ENCODE measurements at regions not wholly inside any gene's neighbourhood (a gene's known extent, or its start where the extent isn't known, plus 50 kb on each side); places are given as distances from the start of the nearest gene placed in this dataset.
"Not testable (repeated sequence)": the region's sequence is repeated elsewhere in the genome, so short reads cannot be mapped to it uniquely, and the experiment has no call there.

DNA sequence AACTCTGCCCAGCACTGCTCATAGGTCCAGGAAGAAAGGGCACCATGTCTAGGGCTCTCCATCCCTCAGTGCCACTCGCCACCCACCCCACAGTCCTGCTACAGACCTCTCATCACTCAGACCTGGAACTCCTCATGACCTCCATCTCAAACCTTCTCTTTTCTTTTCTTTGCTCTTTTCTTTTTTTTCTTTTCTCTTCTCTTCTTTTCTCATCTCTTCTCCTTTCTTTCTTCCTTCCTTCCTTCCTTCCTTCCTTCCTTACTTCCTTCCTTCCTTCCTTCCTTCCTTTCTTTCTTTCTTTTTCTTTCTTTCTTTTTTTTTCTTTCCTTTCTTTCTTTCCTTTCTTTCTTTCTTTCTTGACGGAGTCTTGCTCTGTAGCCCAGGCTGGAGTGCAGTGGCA, 122.2 kb downstream of the KLF6 start:
- no peak for FAIRE-seq
- no peak for DNase-seq (ENCODE audit: insufficient read length, low spot score)

DNA sequence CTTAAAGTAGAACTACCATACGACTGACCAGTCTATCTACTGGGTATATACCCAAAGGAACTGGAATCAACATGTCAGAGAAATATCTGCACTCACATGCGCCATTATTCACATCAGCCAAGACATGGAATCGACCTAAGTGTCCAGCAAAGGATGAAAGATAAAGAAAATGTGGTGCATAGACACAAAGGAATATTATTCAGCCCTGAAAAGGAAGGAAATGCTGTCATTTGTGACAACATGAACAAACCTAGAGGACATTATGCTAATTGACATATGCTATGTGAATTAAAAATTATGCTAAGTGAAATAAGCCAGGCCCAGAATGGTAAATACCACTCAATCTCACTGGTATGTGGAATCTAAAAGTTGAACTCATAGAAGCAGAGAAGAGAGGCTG, 123.7 kb downstream of the KLF6 start:
- FAIRE-seq (no peak), DNase-seq (ENCODE audit: insufficient read length, low spot score) (no peak)

DNA sequence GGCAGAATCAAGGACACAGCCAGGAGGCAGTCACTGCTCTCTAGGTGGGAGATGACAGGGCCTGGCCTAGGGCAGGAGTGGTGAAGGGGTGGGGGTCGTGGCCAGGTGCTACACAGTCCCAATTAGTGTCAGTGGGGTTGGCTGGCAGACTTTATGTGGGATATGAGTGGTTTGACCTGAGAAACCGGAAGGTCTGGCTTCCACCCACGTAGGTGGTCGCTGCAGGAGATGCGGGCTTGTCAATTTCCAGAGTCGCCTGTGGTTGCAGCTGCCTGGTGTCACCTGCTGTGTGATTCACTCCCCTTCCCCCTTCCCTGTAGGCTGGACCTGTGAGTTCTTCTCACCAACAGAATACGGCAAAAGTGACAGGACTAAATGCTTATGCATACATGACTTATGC, 124.3 kb downstream of the KLF6 start:
- DNase-seq (ENCODE audit: insufficient read length, low spot score): no peak
- no peak for FAIRE-seq

DNA sequence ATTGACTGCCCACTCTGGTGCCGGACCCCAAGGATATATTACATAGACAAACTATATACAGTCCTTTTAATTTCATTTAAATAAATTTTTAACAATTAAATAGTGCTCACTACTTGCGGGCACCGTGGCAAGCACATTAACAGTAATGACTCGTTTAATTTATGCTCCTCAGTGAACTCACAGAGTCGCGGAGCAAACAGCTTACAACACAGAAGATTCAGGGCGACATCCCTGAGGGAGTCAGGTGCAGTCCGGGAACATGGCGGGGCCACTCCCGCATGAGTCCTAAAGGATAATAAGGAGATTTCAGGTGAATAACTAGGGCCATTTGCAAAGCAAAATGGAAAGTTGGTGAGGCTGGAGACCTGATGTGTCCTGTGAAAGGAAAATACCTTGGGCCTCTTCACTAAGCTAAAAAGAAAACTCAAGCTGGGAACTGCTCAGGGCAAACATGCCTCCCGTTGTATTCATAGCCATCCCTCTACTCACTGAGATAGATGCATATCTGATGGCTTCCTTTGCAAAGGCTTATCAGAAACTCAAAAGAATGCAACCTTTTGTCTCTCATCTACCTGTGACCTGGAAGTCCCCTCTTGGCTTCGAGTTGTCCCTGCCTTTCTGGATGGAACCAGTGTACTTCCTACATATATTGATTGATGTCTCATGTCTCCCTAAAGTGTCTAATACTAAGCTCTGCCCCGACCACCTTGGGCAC, 125.6 kb downstream of the KLF6 start:
- DNase-seq (ENCODE audit: insufficient read length, low spot score) (no peak), FAIRE-seq (no peak)

DNA sequence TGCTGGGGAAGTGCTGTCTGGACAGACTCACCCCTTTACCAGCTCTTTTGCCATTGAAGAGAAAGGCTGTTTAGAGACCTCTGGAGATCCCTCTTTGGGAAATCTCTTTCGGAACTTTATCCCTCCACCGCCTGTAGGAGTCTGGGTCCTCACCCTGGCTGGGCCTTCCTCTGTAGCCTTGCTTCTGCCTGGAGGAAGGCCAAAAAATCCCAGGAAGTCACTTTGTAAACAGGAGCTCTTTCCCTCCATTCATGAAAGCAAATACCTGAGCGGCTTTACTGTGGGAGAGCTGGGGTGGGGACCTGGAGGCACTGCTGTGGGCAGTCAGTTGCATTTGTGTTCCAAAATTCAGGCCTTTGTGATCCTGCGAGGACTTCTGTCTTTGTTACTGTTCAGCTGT, 126.2 kb downstream of the KLF6 start:
- DNase-seq (ENCODE audit: insufficient read length, low spot score): no peak
- no peak for FAIRE-seq

DNA sequence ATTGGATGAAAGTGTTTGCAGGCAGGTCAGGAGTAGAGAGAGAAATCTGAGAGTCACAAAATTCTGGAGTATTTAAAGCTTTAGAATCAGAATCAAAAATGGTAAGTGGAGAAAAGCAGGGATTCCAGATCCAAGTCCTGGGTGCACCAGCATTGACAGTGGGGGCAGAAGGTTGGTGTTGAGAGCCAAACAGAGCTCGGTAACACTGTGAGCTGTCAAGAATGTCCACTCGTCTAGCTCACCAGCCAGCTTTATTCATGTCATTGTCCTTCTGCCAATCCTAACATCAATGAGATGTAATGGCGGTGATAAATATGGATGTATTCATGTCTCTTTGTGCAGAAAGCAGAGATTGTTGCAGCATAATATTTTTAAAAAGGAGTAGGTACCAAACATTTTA, 128.8 kb downstream of the KLF6 start:
- FAIRE-seq (no peak), DNase-seq (ENCODE audit: insufficient read length, low spot score) (no peak)

DNA sequence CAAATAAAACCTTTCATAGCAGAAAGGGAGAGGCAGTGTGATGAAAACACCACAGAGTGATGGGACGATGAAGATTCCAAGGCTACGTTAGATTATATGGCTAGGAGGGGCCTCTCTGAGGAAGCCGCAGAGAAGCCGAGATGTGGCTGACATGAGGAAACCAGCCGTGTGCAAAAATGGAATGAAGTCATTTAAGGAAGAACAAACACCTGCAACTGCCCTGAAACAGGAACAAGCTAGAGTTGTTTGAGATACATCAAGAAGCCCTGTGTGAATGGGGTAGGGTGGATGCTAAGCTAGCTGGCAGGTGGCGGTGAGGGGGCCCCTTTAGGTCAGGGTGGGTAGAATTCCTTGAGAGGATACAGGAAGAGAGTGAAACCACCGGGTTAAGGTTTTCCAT, 129.5 kb downstream of the KLF6 start:
- FAIRE-seq: no peak

DNA sequence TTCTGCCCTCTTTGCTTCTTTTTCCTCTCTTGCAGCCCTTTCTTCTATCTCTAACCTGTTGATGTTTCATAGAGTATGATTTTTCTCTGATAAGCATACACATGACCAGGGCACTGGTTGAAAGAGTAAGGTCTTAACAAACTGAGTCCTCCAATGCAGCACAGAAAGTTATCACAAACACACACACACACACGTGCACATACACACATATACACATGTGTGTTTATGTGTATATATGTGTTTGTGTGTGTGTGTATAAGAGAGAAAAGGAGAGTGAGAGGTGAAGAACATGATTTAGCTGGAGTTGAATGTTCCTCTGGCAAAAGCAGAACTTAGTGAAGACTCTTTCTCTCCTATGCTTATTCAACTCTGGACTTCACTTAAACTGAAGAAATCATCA, 130.0 kb downstream of the KLF6 start:
- FAIRE-seq (no peak), DNase-seq (ENCODE audit: insufficient read length, low spot score) (no peak)

More for the DNA sequence above, 129.5 kb downstream of the KLF6 start:
- no peak for DNase-seq (ENCODE audit: insufficient read length, low spot score)

DNA sequence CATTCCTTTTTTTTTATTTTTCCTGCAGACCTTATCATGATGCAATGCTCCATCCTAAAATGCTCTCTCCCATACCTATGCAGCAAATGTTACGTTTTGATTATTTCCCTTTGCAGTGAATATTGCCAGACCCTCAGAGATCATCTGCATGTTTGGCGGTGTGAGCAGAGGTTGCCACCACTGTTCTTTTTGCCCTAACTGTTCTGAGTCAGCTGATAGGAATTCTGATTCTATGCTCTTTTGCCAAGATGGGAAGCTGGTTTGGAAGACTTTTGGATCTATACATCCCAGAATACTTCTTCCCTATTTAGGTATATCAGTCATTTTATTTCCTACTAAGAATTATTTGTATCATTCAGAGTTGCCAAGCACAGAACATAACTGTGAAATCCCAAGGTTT, 130.5 kb downstream of the KLF6 start:
- FAIRE-seq (no peak), DNase-seq (ENCODE audit: insufficient read length, low spot score) (peak; percentile 10)

DNA sequence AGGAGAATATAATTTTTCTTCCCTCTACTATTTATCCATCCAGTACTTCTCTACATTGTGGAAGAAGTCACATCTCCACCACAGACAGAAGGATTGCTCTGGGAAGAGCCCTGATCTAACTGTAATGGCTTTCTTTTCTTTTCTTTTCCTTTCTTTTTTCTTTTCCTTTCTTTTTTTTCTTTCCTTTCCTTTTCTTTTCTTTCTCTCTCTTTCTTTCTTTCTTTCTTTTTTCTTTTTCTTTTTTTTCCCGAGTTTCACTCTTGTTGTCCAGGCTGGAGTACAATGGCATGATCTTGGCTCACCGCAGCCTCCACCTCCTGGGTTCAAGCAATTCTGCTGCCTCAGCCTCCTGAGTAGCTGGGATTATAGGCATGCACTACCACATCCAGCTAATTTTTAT, 131.7 kb downstream of the KLF6 start:
- not testable (repeated sequence) for FAIRE-seq

GRCh38 chr10:3652886-3653285, 132.1 kb downstream of the KLF6 start:
- FAIRE-seq (no peak), DNase-seq (ENCODE audit: insufficient read length, low spot score) (no peak)

More for the DNA sequence above, 131.7 kb downstream of the KLF6 start:
- not testable (repeated sequence) for DNase-seq (ENCODE audit: insufficient read length, low spot score)

DNA sequence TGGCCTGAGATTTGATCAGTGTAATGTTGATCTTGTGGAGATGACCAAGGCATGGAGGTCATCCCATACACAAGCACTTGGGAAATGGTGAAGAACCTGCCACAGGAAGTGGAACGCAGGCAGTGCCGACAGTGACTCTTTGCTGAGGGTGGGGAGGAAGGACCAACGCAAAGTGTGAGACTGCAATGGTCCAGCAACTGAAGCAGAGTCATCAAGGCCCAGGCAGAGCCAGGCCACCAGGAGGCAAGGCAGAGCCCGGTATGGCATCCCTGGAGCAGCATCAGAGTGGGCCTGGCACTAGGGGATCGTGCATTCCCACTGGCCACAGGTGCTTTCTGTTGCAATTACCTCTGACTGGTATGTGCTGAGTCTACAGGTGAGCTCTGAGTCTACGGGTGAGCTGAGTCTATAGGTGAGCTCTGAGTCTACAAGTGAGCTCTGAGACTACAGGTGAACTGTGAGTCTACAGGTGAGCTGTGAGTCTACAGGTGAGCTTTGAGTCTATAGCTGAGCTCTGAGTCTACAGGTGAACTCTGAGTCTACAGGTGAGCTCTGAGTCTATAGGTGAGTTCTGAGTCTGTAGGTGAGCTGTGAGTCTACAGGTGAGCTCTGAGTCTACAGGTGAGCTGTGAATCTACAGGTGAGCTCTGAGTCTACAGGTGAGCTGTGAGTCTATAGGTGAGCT, 132.9 kb downstream of the KLF6 start:
- no peak for DNase-seq (ENCODE audit: insufficient read length, low spot score)
- FAIRE-seq: peak; percentile 55

GRCh38 chr10:3648576-3648975, 136.4 kb downstream of the KLF6 start:
- no peak for DNase-seq (ENCODE audit: insufficient read length, low spot score)
- peak; percentile 95 for FAIRE-seq

GRCh38 chr10:3648170-3648569, 136.8 kb downstream of the KLF6 start:
- DNase-seq (ENCODE audit: insufficient read length, low spot score) (no peak), FAIRE-seq (no peak)

GRCh38 chr10:3647074-3647473, 137.9 kb downstream of the KLF6 start:
- no peak for DNase-seq (ENCODE audit: insufficient read length, low spot score)
- no peak for FAIRE-seq

DNA sequence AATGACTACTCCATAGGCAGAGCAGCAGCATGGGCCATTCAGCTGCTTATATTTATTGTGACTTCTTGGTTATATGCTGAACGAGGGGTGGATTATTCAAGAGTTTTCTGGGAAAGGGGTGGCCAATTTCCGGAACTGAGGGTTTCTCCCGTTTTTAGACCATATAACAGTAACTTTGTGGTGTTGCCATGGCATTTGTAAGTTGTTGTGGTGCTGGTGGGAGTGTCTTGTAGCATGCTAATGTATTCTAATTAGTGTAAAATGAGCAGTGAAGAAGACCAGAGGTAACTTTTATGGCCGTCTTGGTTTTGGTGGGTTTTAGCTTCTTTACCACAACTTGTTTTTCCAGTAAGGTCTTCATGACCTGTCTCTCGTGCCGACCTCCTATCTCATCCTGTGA, 139.6 kb downstream of the KLF6 start:
- FAIRE-seq: no peak

GRCh38 chr10:3640816-3641215, 144.2 kb downstream of the KLF6 start:
- FAIRE-seq (no peak), DNase-seq (ENCODE audit: insufficient read length, low spot score) (no peak)

More for the DNA sequence above, 139.6 kb downstream of the KLF6 start:
- no peak for DNase-seq (ENCODE audit: insufficient read length, low spot score)

DNA sequence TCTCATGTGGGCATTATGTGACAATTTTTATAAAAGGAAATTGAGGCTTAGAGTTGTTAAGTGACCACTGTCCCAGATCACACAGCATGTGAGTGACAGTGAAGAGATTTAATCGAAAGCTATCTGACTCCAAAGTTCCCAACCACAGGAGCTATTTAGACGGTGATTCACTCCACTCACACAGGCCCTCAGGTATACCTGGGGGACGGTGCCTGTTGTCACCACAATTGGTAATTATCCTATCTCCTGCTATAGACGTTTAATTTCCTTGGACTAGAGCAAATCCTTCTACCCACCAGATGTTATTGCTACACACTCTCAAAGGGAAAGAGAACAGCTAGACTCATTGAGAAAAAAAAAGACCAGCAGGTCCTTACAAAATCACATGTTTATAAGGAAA, 145.5 kb downstream of the KLF6 start:
- DNase-seq (ENCODE audit: insufficient read length, low spot score) (no peak), FAIRE-seq (no peak)

GRCh38 chr10:3636356-3637181, 148.4 kb downstream of the KLF6 start:
- DNase-seq (ENCODE audit: insufficient read length, low spot score) (no peak), FAIRE-seq (no peak)

DNA sequence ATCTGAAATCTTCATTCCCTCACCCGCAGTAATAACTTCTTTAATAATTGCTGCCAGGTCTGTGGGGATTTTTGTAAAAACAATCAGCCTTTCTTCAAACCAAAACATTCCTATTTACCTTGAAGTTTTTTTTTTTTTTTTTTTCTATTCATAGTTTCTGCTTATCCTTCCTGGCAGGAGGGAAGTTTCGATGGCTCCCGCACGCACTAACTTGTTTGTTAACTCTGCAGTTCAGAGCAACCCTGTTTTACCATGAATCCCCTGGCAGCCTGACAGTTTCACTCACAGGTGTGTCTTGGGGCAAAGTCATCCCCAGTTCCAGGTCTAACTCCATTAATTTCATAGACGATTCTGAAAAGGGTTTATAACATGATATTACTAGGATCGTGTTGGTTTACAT, 149.3 kb downstream of the KLF6 start:
- no peak for FAIRE-seq

GRCh38 chr10:3635211-3635671, 149.8 kb downstream of the KLF6 start:
- DNase-seq (ENCODE audit: insufficient read length, low spot score): no peak

More for the DNA sequence above, 149.3 kb downstream of the KLF6 start:
- no peak for DNase-seq (ENCODE audit: insufficient read length, low spot score)

More at GRCh38 chr10:3635211-3635671, 149.8 kb downstream of the KLF6 start:
- FAIRE-seq: no peak
